Gastrocnemius medialis (tissue), 4 donors: ENCODE measurements at regions not wholly inside any gene's neighbourhood (a gene's known extent, or its start where the extent isn't known, plus 50 kb on each side); places are given as distances from the start of the nearest gene placed in this dataset.

ENCODE experiments used
- ATAC-seq, 2 donors: fragments of 150-250 bp; one replicate each; pipeline ENCODE4 v1.9.1; 2016
- DNase-seq, 2 donors: peaks; one replicate each; pipeline ENCODE4 v3.0.0-alpha.2; 2019
- H3K27ac ChIP-seq, 4 donors: fragments of 200-600 bp; sonication (generic); 1 replicate in 1 of 4; 2 replicates in 3 of 4; pipeline ENCODE4 v1.5.1; 2016 to 2018; ENCODE audit warnings: mild to moderate bottlenecking in 2 of 4, moderate library complexity in 1 of 4
- H3K27me3 ChIP-seq, 3 donors: fragments of 200-600 bp; sonication (generic) in 2 of 3; 1 replicate in 1 of 3; 2 replicates in 2 of 3; pipeline versions ENCODE4 v1.5.1 to v1.6.0; 2016 to 2019; ENCODE audit warnings: mild to moderate bottlenecking in 1 of 3, moderate library complexity in 1 of 3
- H3K36me3 ChIP-seq, 2 donors: fragments of 200-600 bp; sonication (generic) in 1 of 2; one replicate each; pipeline ENCODE4 v1.5.1; 2017 to 2018
- H3K4me1 ChIP-seq, 2 donors: fragments of 200-600 bp; sonication (generic) in 1 of 2; one replicate each; pipeline ENCODE4 v1.5.1; 2016 to 2017; ENCODE audit warnings: mild to moderate bottlenecking in 2 of 2
- H3K4me3 ChIP-seq, 4 donors: fragments of 200-600 bp; sonication (generic) in 3 of 4; 1 replicate in 1 of 4; 2 replicates in 3 of 4; pipeline ENCODE4 v1.5.1; 2016 to 2019; ENCODE audit warnings: mild to moderate bottlenecking in 2 of 4
- H3K9me3 ChIP-seq, 3 donors: fragments of 200-600 bp; sonication (generic) in 2 of 3; 1 replicate in 1 of 3; 2 replicates in 2 of 3; pipeline ENCODE4 v1.5.1; 2016 to 2019
- CTCF ChIP-seq, 5 experiments: fragments of 450-650 bp in 3 of 5; fragments of 200-600 bp in 2 of 5; sonication (generic) in 2 of 5; IDR thresholded peaks in 4 of 5; conservative IDR thresholded peaks in 1 of 5; 1 replicate in 4 of 5; 2 replicates in 1 of 5; pipeline ENCODE4 v1.5.1; 2016 to 2019; ENCODE audit warnings: antibody characterized with exemption in 5 of 5, mild to moderate bottlenecking in 3 of 5, moderate library complexity in 3 of 5
- POLR2A ChIP-seq, 2 donors: fragments of 450-650 bp; IDR thresholded peaks; one replicate each; pipeline ENCODE4 v1.6.1; 2017; ENCODE audit warnings: antibody characterized with exemption in 2 of 2, mild to moderate bottlenecking in 2 of 2, moderate library complexity in 2 of 2
- in situ Hi-C, 4 donors: fragments of 200-750 bp; cut with MboI; loops; one replicate each; pipeline versions ENCODE4 v1.15.0 to v1.8.0; 2017; ENCODE audit warnings: low sequenced_read_pairs in 4 of 4
- intact Hi-C: fragments of 100-400 bp; cut with DNase I; formaldehyde crosslinking; loops from one replicate; pipeline ENCODE4 v1.15.1; 2023; ENCODE audit warnings: low total_unique reads

- DNase-seq = no peak
- H3K36me3 ChIP-seq = no peaks in the 10 kb centered on the region
- no peak for TF ChIP-seq CTCF (IDR thresholded peaks at IDR 0.05 in 4 of 5, conservative IDR thresholded peaks at IDR 0.05 in 1 of 5)
- TF ChIP-seq POLR2A (IDR thresholded peaks at IDR 0.05) = no peak
- no peak overlapping the region for H3K27ac ChIP-seq
- H3K4me1 ChIP-seq = no peaks in the 10 kb centered on the region
- peaks cover 13 to 18% (median 14%) of the 10 kb centered on the region in 3 donors for H3K27me3 ChIP-seq
- intact Hi-C loops (no loop called here), in situ Hi-C loops (no loop called here)
- ATAC-seq = no peak
- H3K9me3 ChIP-seq = no peaks in the 10 kb centered on the region
- no peak overlapping the region for H3K4me3 ChIP-seq
Observed at GRCh38 chr13:108495646-108496361, 133.6 kb upstream of the MYO16 start.

- H3K4me3 ChIP-seq = no peak overlapping the region
- in situ Hi-C loops (no loop called here), intact Hi-C loops (no loop called here)
- H3K27me3 ChIP-seq = peaks cover 13 to 18% (median 14%) of the 10 kb centered on the region in 3 donors
- no peaks in the 10 kb centered on the region for H3K36me3 ChIP-seq
- no peaks in the 10 kb centered on the region for H3K9me3 ChIP-seq
- H3K27ac ChIP-seq = no peak overlapping the region
- no peaks in the 10 kb centered on the region for H3K4me1 ChIP-seq
- TF ChIP-seq POLR2A (IDR thresholded peaks at IDR 0.05) (no peak), CTCF (IDR thresholded peaks at IDR 0.05 in 4 of 5, conservative IDR thresholded peaks at IDR 0.05 in 1 of 5) (no peak)
- no peak for ATAC-seq
- no peak for DNase-seq
Observed at GRCh38 chr13:108496362-108497210, 132.8 kb upstream of the MYO16 start.

- peaks cover 6 to 12% (median 7%) of the 10 kb centered on the region in 3 donors for H3K27me3 ChIP-seq
- in situ Hi-C loops = loop anchor here in 1 of 4 donors (10.0 kb wide), 1 partner anchor 176 kb away; no protein-coding TSS in a partner anchor
Observed at GRCh38 chr13:108500711-108501110, 128.7 kb upstream of the MYO16 start.

GRCh38 chr13:108508263-108508662, 121.1 kb upstream of the MYO16 start:
- ATAC-seq (no peak), DNase-seq (no peak)
- intact Hi-C loops = no loop called here
- Histone ChIP-seq H3K4me3 (no peak overlapping the region), H3K27ac (no peak overlapping the region), H3K27me3 (no peaks in the 10 kb centered on the region), H3K36me3 (no peaks in the 10 kb centered on the region), H3K9me3 (no peaks in the 10 kb centered on the region), H3K4me1 (no peaks in the 10 kb centered on the region)
- no peak for TF ChIP-seq POLR2A (IDR thresholded peaks at IDR 0.05)
- no peak for TF ChIP-seq CTCF (IDR thresholded peaks at IDR 0.05 in 4 of 5, conservative IDR thresholded peaks at IDR 0.05 in 1 of 5)
- in situ Hi-C loops = loop anchor here in 1 of 4 donors (10.0 kb wide), 1 partner anchor 183 kb away; no protein-coding TSS in a partner anchor

More at GRCh38 chr13:108500711-108501110, 128.7 kb upstream of the MYO16 start:
- intact Hi-C loops = no loop called here
- no peak overlapping the region for H3K4me3 ChIP-seq
- DNase-seq (no peak), ATAC-seq (no peak)
- H3K27ac ChIP-seq = no peak overlapping the region
- H3K4me1 ChIP-seq = no peaks in the 10 kb centered on the region
- H3K9me3 ChIP-seq = no peaks in the 10 kb centered on the region
- TF ChIP-seq CTCF (IDR thresholded peaks at IDR 0.05 in 4 of 5, conservative IDR thresholded peaks at IDR 0.05 in 1 of 5) (no peak), POLR2A (IDR thresholded peaks at IDR 0.05) (no peak)
- no peaks in the 10 kb centered on the region for H3K36me3 ChIP-seq
